ENCODE measurements at regions not wholly inside any gene's neighbourhood (a gene's known extent, or its start where the extent isn't known, plus 50 kb on each side); places are given as distances from the start of the nearest gene placed in this dataset.

GRCh38 chr1:98457248-98457647 is 204.3 kb upstream of the SNX7 start:
- TF ChIP-seq CTCF (IDR thresholded peaks at IDR 0.05) (no peak), EP300 (IDR thresholded peaks at IDR 0.05) (no peak), POLR2A (IDR thresholded peaks at IDR 0.05) (no peak), POLR2AphosphoS5 (IDR thresholded peaks at IDR 0.05) (no peak)
- H3K4me1 ChIP-seq, result no peaks in the 10 kb centered on the region
- H3K36me3 ChIP-seq, result no peaks in the 10 kb centered on the region
- no peak overlapping the region for H3K27ac ChIP-seq
- no peak for ATAC-seq
- no peak overlapping the region for H3K4me3 ChIP-seq
- H3K9me3 ChIP-seq, result no peaks in the 10 kb centered on the region
- H3K27me3 ChIP-seq, result peaks cover 8% of the 10 kb centered on the region
- 68 to 90% methylated on average over 4 of the region's 4 CpGs for WGBS, 2 donors (ENCODE audit: low coverage in 1 of 2)

GRCh38 chr1:98454666-98455065 is 206.9 kb upstream of the SNX7 start:
- Histone ChIP-seq H3K4me3 (no peak overlapping the region), H3K36me3 (no peaks in the 10 kb centered on the region), H3K27ac (no peak overlapping the region), H3K27me3 (peaks cover 8% of the 10 kb centered on the region), H3K9me3 (no peaks in the 10 kb centered on the region), H3K4me1 (no peaks in the 10 kb centered on the region)
- ATAC-seq, result no peak
- whole genome bisulfite sequencing, 2 donors (ENCODE audit: low coverage in 1 of 2), result 40 to 70% methylated on average over 3 to 4 of the region's 4 CpGs
- no peak for TF ChIP-seq POLR2A (IDR thresholded peaks at IDR 0.05)
- TF ChIP-seq CTCF (IDR thresholded peaks at IDR 0.05), result no peak

GRCh38 chr1:98453066-98453465 is 208.5 kb upstream of the SNX7 start:
- Histone ChIP-seq H3K36me3 (no peaks in the 10 kb centered on the region), H3K4me1 (no peaks in the 10 kb centered on the region), H3K9me3 (no peaks in the 10 kb centered on the region), H3K4me3 (no peak overlapping the region), H3K27me3 (peaks cover 8% of the 10 kb centered on the region), H3K27ac (no peak overlapping the region)
- ATAC-seq, result no peak
- TF ChIP-seq POLR2AphosphoS5 (IDR thresholded peaks at IDR 0.05) (no peak), POLR2A (IDR thresholded peaks at IDR 0.05) (no peak), CTCF (IDR thresholded peaks at IDR 0.05) (no peak)
- 50 to 88% methylated on average over 1 of the region's 1 CpG for WGBS, 2 donors (ENCODE audit: low coverage in 1 of 2)

- peaks cover 8% of the 10 kb centered on the region for H3K27me3 ChIP-seq
- H3K27ac ChIP-seq, result no peak overlapping the region
- no peak for ATAC-seq
- H3K4me1 ChIP-seq, result no peaks in the 10 kb centered on the region
- WGBS, 2 donors (ENCODE audit: low coverage in 1 of 2), result 27 to 73% methylated on average over 2 of the region's 2 CpGs
- no peaks in the 10 kb centered on the region for H3K36me3 ChIP-seq
- H3K4me3 ChIP-seq, result no peak overlapping the region
- H3K9me3 ChIP-seq, result peaks cover 0 to 6% (median 0%) of the 10 kb centered on the region in 3 donors
- TF ChIP-seq EP300 (IDR thresholded peaks at IDR 0.05), result no peak
- no peak for TF ChIP-seq CTCF (IDR thresholded peaks at IDR 0.05)
- no peak for TF ChIP-seq POLR2AphosphoS5 (IDR thresholded peaks at IDR 0.05)
- TF ChIP-seq POLR2A (IDR thresholded peaks at IDR 0.05), result no peak
Measured at GRCh38 chr1:98452162-98452561, 209.4 kb upstream of the SNX7 start.

GRCh38 chr1:98441281-98441680 is 220.2 kb upstream of the SNX7 start:
- WGBS, 2 donors (ENCODE audit: low coverage in 1 of 2), result 91 to 100% methylated on average over 1 of the region's 1 CpG
- Histone ChIP-seq H3K36me3 (no peaks in the 10 kb centered on the region), H3K9me3 (no peaks in the 10 kb centered on the region), H3K27me3 (no peaks in the 10 kb centered on the region), H3K4me3 (no peak overlapping the region), H3K4me1 (no peaks in the 10 kb centered on the region), H3K27ac (no peak overlapping the region)
- no peak for ATAC-seq
- no peak for TF ChIP-seq CTCF (IDR thresholded peaks at IDR 0.05)
- no peak for TF ChIP-seq POLR2AphosphoS5 (IDR thresholded peaks at IDR 0.05)
- TF ChIP-seq EP300 (IDR thresholded peaks at IDR 0.05), result no peak
- TF ChIP-seq POLR2A (IDR thresholded peaks at IDR 0.05), result no peak
